ENCODE measurements at regions not wholly inside any gene's neighbourhood (a gene's known extent, or its start where the extent isn't known, plus 50 kb on each side); places are given as distances from the start of the nearest gene placed in this dataset.

- no peak for TF ChIP-seq CTCF (IDR thresholded peaks at IDR 0.05; ENCODE audit: poor library complexity, severe bottlenecking)
- TF ChIP-seq RAD21 (conservative IDR thresholded peaks at IDR 0.05), result no peak
Observed at GRCh38 chr3:181615666-181616065, 96.1 kb upstream of the SOX2 start.

All from neural cell (in vitro differentiated cells).